LNCAP (cell line): ENCODE measurements at regions not wholly inside any gene's neighbourhood (a gene's known extent, or its start where the extent isn't known, plus 50 kb on each side); places are given as distances from the start of the nearest gene placed in this dataset.

Experiments used
- CTCF ChIP-seq: fragments of 450-650 bp; IDR thresholded peaks from 2 replicates; pipeline ENCODE4 v1.5.1; 2017; ENCODE audit warnings: mild to moderate bottlenecking

GRCh38 chr1:22383526-22384294, 67.9 kb upstream of the ZBTB40 start:
- TF ChIP-seq CTCF: no peak

- no peak for TF ChIP-seq CTCF
These were observed 66.1 kb upstream of the ZBTB40 start for GRCh38 chr1:22385537-22385936.

- no peak for TF ChIP-seq CTCF
These were observed 64.9 kb upstream of the ZBTB40 start for GRCh38 chr1:22386774-22387173.

- no peak for TF ChIP-seq CTCF
These were observed 63.6 kb upstream of the ZBTB40 start for GRCh38 chr1:22387919-22388580.

- no peak for TF ChIP-seq CTCF
These were observed 62.8 kb upstream of the ZBTB40 start for GRCh38 chr1:22388671-22389450.

- TF ChIP-seq CTCF: no peak
These were observed 58.1 kb upstream of the ZBTB40 start for GRCh38 chr1:22393587-22393986.

- no peak for TF ChIP-seq CTCF
These were observed 52.8 kb upstream of the ZBTB40 start for GRCh38 chr1:22398656-22399420.
